H9 (cell line): ENCODE measurements at regions not wholly inside any gene's neighbourhood (a gene's known extent, or its start where the extent isn't known, plus 50 kb on each side); places are given as distances from the start of the nearest gene placed in this dataset.

Experiments used
- DNase-seq: peaks from one replicate; pipeline ENCODE4 v3.0.0-alpha.2; 2017
- H2AFZ ChIP-seq: one replicate; pipeline ENCODE4 v1.6.1; 2013; ENCODE audit warnings: mild to moderate bottlenecking, low read length, control low read depth, moderate library complexity
- H2AK5ac ChIP-seq: 2 replicates; pipeline ENCODE4 v1.6.1; 2013; ENCODE audit warnings: low read length, control low read depth, mixed read lengths; ENCODE audit not compliant: insufficient read length
- H2BK120ac ChIP-seq: one replicate; pipeline ENCODE4 v1.6.1; 2013; ENCODE audit warnings: low read depth, mild to moderate bottlenecking, low read length, control low read depth, inconsistent platforms; ENCODE audit not compliant: poor library complexity, severe bottlenecking
- H2BK12ac ChIP-seq: 2 replicates; pipeline ENCODE4 v1.6.1; 2013; ENCODE audit warnings: low read length, control low read depth, mixed read lengths, low read depth; ENCODE audit not compliant: insufficient read length
- H2BK15ac ChIP-seq: 2 replicates; pipeline ENCODE4 v1.6.1; 2013; ENCODE audit warnings: low read depth, low read length, control low read depth
- H2BK20ac ChIP-seq: one replicate; pipeline ENCODE4 v1.6.1; 2013; ENCODE audit warnings: low read depth, mild to moderate bottlenecking, low read length, control low read depth, inconsistent platforms; ENCODE audit not compliant: poor library complexity, severe bottlenecking
- H2BK5ac ChIP-seq: 2 replicates; pipeline ENCODE4 v1.6.1; 2013; ENCODE audit warnings: low read length, control low read depth, mixed read lengths; ENCODE audit not compliant: insufficient read length
- H3K14ac ChIP-seq: 2 replicates; pipeline ENCODE4 v1.6.1; 2013; ENCODE audit warnings: low read length, control low read depth; ENCODE audit not compliant: insufficient read depth
- H3K18ac ChIP-seq: 2 replicates; pipeline ENCODE4 v1.6.1; 2013; ENCODE audit warnings: low read depth, mild to moderate bottlenecking, mixed read lengths, low read length, control low read depth; ENCODE audit not compliant: insufficient read length
- H3K23ac ChIP-seq: 2 replicates; pipeline ENCODE4 v1.6.1; 2013; ENCODE audit warnings: low read length, control low read depth, mixed read lengths, low read depth; ENCODE audit not compliant: insufficient read length
- H3K23me2 ChIP-seq: 2 replicates; pipeline ENCODE4 v1.6.1; 2013; ENCODE audit warnings: low read depth, mild to moderate bottlenecking, mixed read lengths, low read length, control low read depth; ENCODE audit not compliant: insufficient read length, poor library complexity, severe bottlenecking
- H3K27ac ChIP-seq: 2 replicates; pipeline ENCODE4 v1.5.1; 2013; ENCODE audit warnings: low read length, control low read depth, mixed read lengths, low read depth; ENCODE audit not compliant: insufficient read length
- H3K27me3 ChIP-seq: 2 replicates; pipeline ENCODE4 v1.6.1; 2013; ENCODE audit warnings: low read length, control low read depth, inconsistent platforms; ENCODE audit not compliant: insufficient read depth
- H3K4ac ChIP-seq: 2 replicates; pipeline ENCODE4 v1.6.1; 2013; ENCODE audit warnings: low read depth, mild to moderate bottlenecking, control low read depth, inconsistent platforms, low read length, moderate library complexity
- H3K4me1 ChIP-seq: 2 replicates; pipeline ENCODE4 v1.6.1; 2013; ENCODE audit warnings: low read length, control low read depth, inconsistent platforms; ENCODE audit not compliant: insufficient read depth
- H3K4me2 ChIP-seq: 2 replicates; pipeline ENCODE4 v1.6.1; 2013; ENCODE audit warnings: low read length, control low read depth, mixed read lengths; ENCODE audit not compliant: insufficient read length, insufficient read depth
- H3K56ac ChIP-seq: 2 replicates; pipeline ENCODE4 v1.6.1; 2013; ENCODE audit warnings: low read depth, mild to moderate bottlenecking, mixed read lengths, low read length, control low read depth; ENCODE audit not compliant: insufficient read length
- H3K79me1 ChIP-seq: 2 replicates; pipeline ENCODE4 v1.6.1; 2013; ENCODE audit warnings: low read depth, mild to moderate bottlenecking, moderate library complexity, low read length, control low read depth, inconsistent platforms; ENCODE audit not compliant: insufficient read depth, poor library complexity, severe bottlenecking
- H3K79me2 ChIP-seq: 2 replicates; pipeline ENCODE4 v1.6.1; 2013; ENCODE audit warnings: low read length, control low read depth, inconsistent platforms; ENCODE audit not compliant: insufficient read depth
- H3K9ac ChIP-seq: 2 replicates; pipeline ENCODE4 v1.6.1; 2013; ENCODE audit warnings: low read length, control low read depth, mixed read lengths; ENCODE audit not compliant: insufficient read length; ENCODE audit errors: extremely low read depth
- H3K9me3 ChIP-seq: one replicate; pipeline ENCODE4 v1.6.1; 2013; ENCODE audit warnings: low read depth, low read length, inconsistent platforms; ENCODE audit not compliant: control insufficient read depth
- H3T11ph ChIP-seq: one replicate; pipeline ENCODE4 v1.6.1; 2013; ENCODE audit warnings: mild to moderate bottlenecking, low read length, control low read depth, inconsistent platforms
- H4K20me1 ChIP-seq: one replicate; pipeline ENCODE4 v1.6.1; 2013; ENCODE audit not compliant: control insufficient read depth, insufficient read length, insufficient read depth
- H4K5ac ChIP-seq: 2 replicates; pipeline ENCODE4 v1.6.1; 2013; ENCODE audit warnings: low read depth, mild to moderate bottlenecking, mixed read lengths, low read length, control low read depth; ENCODE audit not compliant: insufficient read length
- H4K8ac ChIP-seq: replicated peaks from 2 replicates; pipeline ENCODE4 v1.6.1; 2013; ENCODE audit warnings: low read length, control low read depth, mixed read lengths, low read depth; ENCODE audit not compliant: insufficient read length
- H4K91ac ChIP-seq: 2 replicates; pipeline ENCODE4 v1.6.1; 2013; ENCODE audit warnings: low read depth, mild to moderate bottlenecking, moderate library complexity, mixed read lengths, low read length, control low read depth; ENCODE audit not compliant: insufficient read length
- H3K27ac Mint-ChIP-seq, 3 experiments: 2 replicates in 2 of 3; 3 replicates in 1 of 3; pipeline ENCODE4 v1.8.0; 2020 to 2021; ENCODE audit warnings: mixed read lengths in 3 of 3, mild to moderate bottlenecking in 1 of 3, moderate library complexity in 1 of 3
- H3K27me3 Mint-ChIP-seq: 2 replicates; pipeline ENCODE4 v1.8.0; 2021; ENCODE audit warnings: low read depth, mild to moderate bottlenecking, moderate library complexity, mixed read lengths
- H3K36me3 Mint-ChIP-seq, 3 experiments: 2 replicates in 2 of 3; 3 replicates in 1 of 3; pipeline ENCODE4 v1.8.0; 2020 to 2021; ENCODE audit warnings: low read depth in 3 of 3, mixed read lengths in 3 of 3; ENCODE audit not compliant: insufficient read depth in 1 of 3
- H3K4me1 Mint-ChIP-seq, 2 experiments: 2 replicates each; pipeline ENCODE4 v1.8.0; 2020; ENCODE audit warnings: mixed read lengths in 2 of 2
- H3K4me3 Mint-ChIP-seq, 2 experiments: 2 replicates in 1 of 2; 3 replicates in 1 of 2; pipeline ENCODE4 v1.8.0; 2020 to 2021; ENCODE audit warnings: mild to moderate bottlenecking in 2 of 2, mixed read lengths in 2 of 2, moderate library complexity in 1 of 2
- H3K9me3 Mint-ChIP-seq, 2 experiments: 2 replicates in 1 of 2; 3 replicates in 1 of 2; pipeline ENCODE4 v1.8.0; 2020; ENCODE audit warnings: mild to moderate bottlenecking in 2 of 2, mixed read lengths in 2 of 2, moderate library complexity in 1 of 2
- WGBS: extraction: QIAGEN DNeasy Blood & Tissue Kit; methylation state at CpG from one replicate; pipeline ENCODE4 v1.1.7; 2013; ENCODE audit warnings: missing lambda C conversion rate, low lambda C conversion rate, mixed read lengths; ENCODE audit not compliant: insufficient read length; ENCODE audit errors: extremely low coverage; 5-methylcytosine and 5-hydroxymethylcytosine counted together
- TF ChIP-seq, protein P1 (sequence below): fragments of 200-600 bp; sonication (generic); conservative IDR thresholded peaks from 3 replicates; pipeline ENCODE4 v1.8.0; 2021; ENCODE audit warnings: antibody characterized with exemption, mild to moderate bottlenecking

DNA sequence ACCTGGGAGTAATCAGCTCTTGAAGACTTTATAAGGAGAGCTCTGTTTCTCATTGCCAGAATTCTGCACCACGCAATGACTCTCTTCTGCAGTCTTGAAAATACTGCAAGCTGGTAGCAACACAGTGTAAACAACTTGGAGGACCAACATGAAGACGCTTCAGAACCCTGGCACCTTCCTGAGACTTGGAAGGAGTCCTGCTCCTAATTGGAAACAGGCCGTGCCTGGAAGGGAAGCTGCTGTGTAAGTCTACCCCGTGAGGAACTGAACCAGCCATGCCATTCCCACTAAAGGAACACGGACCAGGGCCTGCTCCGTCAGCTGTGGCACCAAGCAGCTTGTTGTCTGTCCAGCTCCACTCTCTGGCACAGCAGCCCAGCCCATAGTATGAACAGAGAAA, 171.1 kb downstream of the PAX3 start:
- Histone ChIP-seq H2AFZ (no peak overlapping the region), H3K79me1 (no peaks in the 10 kb centered on the region), H4K91ac (no peak overlapping the region), H3K9ac (no peak overlapping the region), H3K23me2 (no peaks in the 10 kb centered on the region), H3K4me1 (no peaks in the 10 kb centered on the region), H2BK12ac (no peak overlapping the region), H3K18ac (no peak overlapping the region), H3K79me2 (no peaks in the 10 kb centered on the region), H4K8ac (no peak overlapping the region), H3K14ac (no peak overlapping the region), H2BK20ac (no peak overlapping the region), H3K23ac (no peak overlapping the region), H3K4ac (no peak overlapping the region), H4K5ac (no peak overlapping the region), H3K27ac (no peak overlapping the region), H4K20me1 (no peaks in the 10 kb centered on the region), H3K27me3 (no peaks in the 10 kb centered on the region; the same call in 1 of the 2 replicates), H3K9me3 (no peaks in the 10 kb centered on the region), H3T11ph (no peak overlapping the region), H3K56ac (no peak overlapping the region), H2BK120ac (no peak overlapping the region), H2BK15ac (no peak overlapping the region), H2AK5ac (no peak overlapping the region), H3K4me2 (no peak overlapping the region), H2BK5ac (no peak overlapping the region)
- DNase-seq: no peak
- H3K27me3 Mint-ChIP-seq: peaks cover 27% of the 10 kb centered on the region
- no CpG with 5 or more reads among the region's 6 CpGs for WGBS
- no peak overlapping the region for H3K27ac Mint-ChIP-seq
- no peaks in the 10 kb centered on the region for H3K4me1 Mint-ChIP-seq
- TF ChIP-seq, protein P1, sequence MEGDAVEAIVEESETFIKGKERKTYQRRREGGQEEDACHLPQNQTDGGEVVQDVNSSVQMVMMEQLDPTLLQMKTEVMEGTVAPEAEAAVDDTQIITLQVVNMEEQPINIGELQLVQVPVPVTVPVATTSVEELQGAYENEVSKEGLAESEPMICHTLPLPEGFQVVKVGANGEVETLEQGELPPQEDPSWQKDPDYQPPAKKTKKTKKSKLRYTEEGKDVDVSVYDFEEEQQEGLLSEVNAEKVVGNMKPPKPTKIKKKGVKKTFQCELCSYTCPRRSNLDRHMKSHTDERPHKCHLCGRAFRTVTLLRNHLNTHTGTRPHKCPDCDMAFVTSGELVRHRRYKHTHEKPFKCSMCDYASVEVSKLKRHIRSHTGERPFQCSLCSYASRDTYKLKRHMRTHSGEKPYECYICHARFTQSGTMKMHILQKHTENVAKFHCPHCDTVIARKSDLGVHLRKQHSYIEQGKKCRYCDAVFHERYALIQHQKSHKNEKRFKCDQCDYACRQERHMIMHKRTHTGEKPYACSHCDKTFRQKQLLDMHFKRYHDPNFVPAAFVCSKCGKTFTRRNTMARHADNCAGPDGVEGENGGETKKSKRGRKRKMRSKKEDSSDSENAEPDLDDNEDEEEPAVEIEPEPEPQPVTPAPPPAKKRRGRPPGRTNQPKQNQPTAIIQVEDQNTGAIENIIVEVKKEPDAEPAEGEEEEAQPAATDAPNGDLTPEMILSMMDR: no peak
- peaks cover 0 to 4% (median 0%) of the 10 kb centered on the region in 3 experiments; a peak in 2 of 7 replicates for H3K36me3 Mint-ChIP-seq
- no peak overlapping the region for H3K4me3 Mint-ChIP-seq
- H3K9me3 Mint-ChIP-seq: peaks cover 5 to 6% of the 10 kb centered on the region in 2 experiments; a peak in 2 of 5 replicates
